ENCODE measurements at regions not wholly inside any gene's neighbourhood (a gene's known extent, or its start where the extent isn't known, plus 50 kb on each side); places are given as distances from the start of the nearest gene placed in this dataset.

GRCh38 chr1:229752679-229753078, 126.6 kb downstream of the URB2 start:
- Histone ChIP-seq H2BK15ac (ENCODE audit: low read length) (no peak overlapping the region), H3K18ac (ENCODE audit: extremely low read depth, low read length) (no peak overlapping the region), H2BK120ac (replicated peaks; ENCODE audit: low read depth, low read length) (no peak overlapping the region), H3K23me2 (ENCODE audit: low read depth, low read length) (no peaks in the 10 kb centered on the region), H3K9me3 (ENCODE audit: insufficient read depth in 2 of 2, low read depth in 1 of 2, low read length in 1 of 2) (no peaks in the 10 kb centered on the region), H3K4me2 (ENCODE audit: insufficient read depth in 1 of 2, low read depth in 2 of 2, low read length in 2 of 2) (no peak overlapping the region), H4K8ac (ENCODE audit: extremely low read depth, insufficient read depth, low read length) (no peak overlapping the region), H3K14ac (ENCODE audit: insufficient read length) (no peak overlapping the region), H3K27me3 (replicated peaks in 1 of 4; ENCODE audit: control insufficient read depth in 3 of 4, extremely low read depth in 1 of 4, insufficient read depth in 3 of 4, low read length in 3 of 4) (no peaks in the 10 kb centered on the region), H2BK20ac (ENCODE audit: low read length) (no peak overlapping the region), H4K91ac (replicated peaks; ENCODE audit: insufficient read length, low read length) (no peak overlapping the region), H3K4me3 (ENCODE audit: extremely low read depth in 1 of 4, insufficient read depth in 2 of 4, low read depth in 3 of 4, low read length in 4 of 4) (no peak overlapping the region), H3K36me3 (ENCODE audit: control insufficient read depth in 2 of 4, insufficient read depth in 4 of 4, low read length in 3 of 4) (no peaks in the 10 kb centered on the region), H2BK5ac (ENCODE audit: low read depth, low read length) (no peak overlapping the region), H2BK12ac (ENCODE audit: low read depth, low read length) (no peak overlapping the region), H4K5ac (ENCODE audit: insufficient read length, low read depth, low read length) (no peak overlapping the region), H3K23ac (ENCODE audit: insufficient read length) (no peak overlapping the region), H3K4ac (replicated peaks; ENCODE audit: insufficient read length, low read depth, low read length) (no peak overlapping the region), H3K4me1 (replicated peaks in 1 of 4; ENCODE audit: control insufficient read depth in 3 of 4, insufficient read depth in 4 of 4, low read length in 3 of 4) (no peaks in the 10 kb centered on the region), H3K79me1 (ENCODE audit: low read depth, low read length) (no peaks in the 10 kb centered on the region), H4K20me1 (replicated peaks in 1 of 2; ENCODE audit: control insufficient read depth in 1 of 2, insufficient read depth in 2 of 2, low read length in 2 of 2) (no peaks in the 10 kb centered on the region), H2AFZ (ENCODE audit: low read length) (no peak overlapping the region; the same call in 1 of the 2 replicates), H3K79me2 (ENCODE audit: control insufficient read depth in 1 of 2, insufficient read depth in 2 of 2, low read length in 2 of 2) (no peaks in the 10 kb centered on the region), H3K27ac (ENCODE audit: low read depth, low read length) (no peak overlapping the region), H2AK5ac (ENCODE audit: low read depth, low read length) (no peak overlapping the region), H3K9ac (replicated peaks in 1 of 4; ENCODE audit: extremely low read depth in 1 of 4, low read depth in 3 of 4, low read length in 3 of 4) (no peak overlapping the region), H3K56ac (replicated peaks; ENCODE audit: insufficient read length, low read depth, low read length) (no peak overlapping the region)
- ChIA-PET CTCF (ENCODE audit: partially characterized antibody) (interaction anchor here (1.1 kb wide), 1 partner anchor 47 kb away, joined by 3 read pairs; no protein-coding TSS in a partner anchor), POLR2A (ENCODE audit: partially characterized antibody) (interaction anchor here (1.3 kb wide), 1 partner anchor 57 kb away, joined by 4 read pairs; no protein-coding TSS in a partner anchor)
- 93% methylated on average over 5 of the region's 5 CpGs; no CpG with 5 or more reads in 1 of the 2 experiments for WGBS, 2 experiments (ENCODE audit: extremely low coverage in 1 of 2, insufficient coverage in 1 of 2, insufficient read length in 1 of 2, insufficient replicate concordance in 2 of 2, low coverage in 1 of 2, low lambda C conversion rate in 2 of 2, missing lambda C conversion rate in 1 of 2)
- DNase-seq (ENCODE audit: low read depth in 1 of 2, low spot score in 2 of 2) (no peak), FAIRE-seq (no peak)
- no peak for TF ChIP-seq SIX5 (IDR thresholded peaks at IDR 0.05; ENCODE audit: low read depth, low read length)
- no peak for TF ChIP-seq TBP (IDR thresholded peaks at IDR 0.05; ENCODE audit: low read depth, low read length)
- no peak for TF ChIP-seq CHD2 (IDR thresholded peaks at IDR 0.05; ENCODE audit: low read length)
- no peak for TF ChIP-seq RBBP5 (IDR thresholded peaks at IDR 0.05; ENCODE audit: borderline replicate concordance, low read depth, low read length)
